A549 (cell line): ENCODE measurements at regions not wholly inside any gene's neighbourhood (a gene's known extent, or its start where the extent isn't known, plus 50 kb on each side); places are given as distances from the start of the nearest gene placed in this dataset.

Source experiments
- ATAC-seq, 2 experiments: fragments of 200-7000 bp in 1 of 2; fragments of >200 bp in 1 of 2; cut with Nextera tagmentation in 1 of 2; cut with Tn5 transposase in 1 of 2; 3 replicates each; pipeline versions ENCODE4 v1.8.0 to v1.9.1; 2018 to 2020; ENCODE audit warnings: mild to moderate bottlenecking in 1 of 2, moderate library complexity in 1 of 2
- CTCF ChIA-PET: fragments of 300-600 bp; sonication (Branson Sonifier 250); formaldehyde crosslinking; extraction: SDS; loops from one replicate; lab custom pipeline; 2021; ENCODE audit warnings: antibody characterized with exemption, inconsistent platforms; lab: Yijun Ruan, JAX
- POLR2A ChIA-PET: fragments of 350-600 bp; formaldehyde crosslinking; extraction: SDS; loops from one replicate; lab custom pipeline; 2021; ENCODE audit warnings: antibody characterized with exemption, inconsistent platforms; lab: Yijun Ruan, JAX
- DNase-seq, 2 experiments: peaks; one replicate each; pipeline versions ENCODE4 v3.0.0 to v3.0.0-alpha.2; 2011 to 2016; ENCODE audit warnings: low read depth in 1 of 2, low spot score in 1 of 2
- FAIRE-seq: peaks from 2 replicates; lab custom pipeline; 2011; peaks lifted over from hg19 to GRCh38; lab: Jason Lieb, UNC
- H3K27ac ChIP-seq, 2 experiments: fragments of >200 bp; sonication (Bioruptor Twin); formaldehyde crosslinking; 3 replicates each; pipeline ENCODE4 v1.5.1; 2016 to 2017
- H3K4me1 ChIP-seq: fragments of >200 bp; sonication (Bioruptor Twin); formaldehyde crosslinking; 3 replicates; pipeline ENCODE4 v1.6.1; 2016
- H3K4me2 ChIP-seq: fragments of >200 bp; sonication (Bioruptor Twin); formaldehyde crosslinking; 3 replicates; pipeline ENCODE4 v1.6.1; 2016
- H3K4me3 ChIP-seq: fragments of >200 bp; sonication (Bioruptor Twin); formaldehyde crosslinking; 3 replicates; pipeline ENCODE4 v1.5.1; 2016
- H3K9me3 ChIP-seq: fragments of >200 bp; sonication (Bioruptor Twin); formaldehyde crosslinking; 3 replicates; pipeline ENCODE4 v1.6.1; 2016
- ATOH8 ChIP-seq: fragments of 250-450 bp; sonication (Bioruptor Pico); IDR thresholded peaks from 2 replicates; pipeline ENCODE4 v1.5.0; 2020; ENCODE audit warnings: low read depth, mild to moderate bottlenecking, moderate library complexity
- BHLHE40 ChIP-seq: IDR thresholded peaks from 2 replicates; pipeline ENCODE4 v1.6.1; 2012; ENCODE audit warnings: low read depth, low read length, inconsistent platforms
- CBX2 ChIP-seq: fragments of 200-600 bp; sonication (generic); IDR thresholded peaks from 2 replicates; pipeline ENCODE4 v1.6.1; 2016; ENCODE audit warnings: low read depth, mild to moderate bottlenecking, borderline replicate concordance
- CHD2 ChIP-seq: fragments of 150-350 bp; IDR thresholded peaks from 2 replicates; pipeline ENCODE4 v1.6.1; 2014; ENCODE audit warnings: low read length; ENCODE audit not compliant: partially characterized antibody
- E2F6 ChIP-seq: IDR thresholded peaks from 2 replicates; pipeline ENCODE4 v1.6.1; 2012; ENCODE audit warnings: low read depth, borderline replicate concordance
- EHF ChIP-seq: fragments of 250-450 bp; sonication (Bioruptor Pico); IDR thresholded peaks from 2 replicates; pipeline ENCODE4 v1.5.0; 2020; ENCODE audit warnings: mild to moderate bottlenecking
- EHMT2 ChIP-seq: fragments of 200-600 bp; sonication (generic); IDR thresholded peaks from 2 replicates; pipeline ENCODE4 v1.6.1; 2016; ENCODE audit warnings: antibody characterized with exemption, low read depth, mild to moderate bottlenecking, moderate library complexity
- ELK1 ChIP-seq: fragments of 150-350 bp; IDR thresholded peaks from 2 replicates; pipeline ENCODE4 v1.6.1; 2014; ENCODE audit warnings: low read depth, mild to moderate bottlenecking, low read length
- EP300 ChIP-seq, 2 experiments: fragments of >200 bp; sonication (Bioruptor Twin); formaldehyde crosslinking; IDR thresholded peaks; 2 replicates in 1 of 2; 3 replicates in 1 of 2; pipeline ENCODE4 v1.6.1; 2016 to 2017
- FOSL2 ChIP-seq, 2 experiments: fragments of 450-650 bp in 1 of 2; fragments of >200 bp in 1 of 2; sonication (Bioruptor Twin) in 1 of 2; formaldehyde crosslinking; IDR thresholded peaks; 2 replicates each; pipeline versions ENCODE4 v1.5.0 to v1.6.1; 2016 to 2020; ENCODE audit warnings: mild to moderate bottlenecking in 1 of 2, moderate library complexity in 1 of 2
- FOXS1 ChIP-seq: fragments of 250-450 bp; sonication (Bioruptor Pico); IDR thresholded peaks from 2 replicates; pipeline ENCODE4 v1.5.0; 2020; ENCODE audit warnings: mild to moderate bottlenecking, moderate library complexity
- JUN ChIP-seq, 2 experiments: fragments of >200 bp; sonication (Bioruptor Twin); formaldehyde crosslinking; IDR thresholded peaks; 2 replicates in 1 of 2; 3 replicates in 1 of 2; pipeline ENCODE4 v1.6.1; 2016 to 2017
- MYC ChIP-seq: IDR thresholded peaks from 2 replicates; pipeline ENCODE4 v1.6.1; 2012; ENCODE audit warnings: mild to moderate bottlenecking, inconsistent platforms, low read length, improper control_type of control experiment, borderline replicate concordance
- NFE2L2 ChIP-seq: fragments of 150-350 bp; conservative IDR thresholded peaks from 2 replicates; pipeline ENCODE4 v1.6.1; 2014; ENCODE audit warnings: low read length
- NR3C1 ChIP-seq: fragments of >200 bp; sonication (Bioruptor Twin); formaldehyde crosslinking; IDR thresholded peaks from 3 replicates; pipeline ENCODE4 v1.6.1; 2017
- POLR2AphosphoS2 ChIP-seq: conservative IDR thresholded peaks from 2 replicates; pipeline ENCODE4 v1.6.1; 2012; ENCODE audit warnings: low read length, improper control_type of control experiment, inconsistent platforms
- RCOR1 ChIP-seq: fragments of 150-350 bp; IDR thresholded peaks from 2 replicates; pipeline ENCODE4 v1.6.1; 2014; ENCODE audit warnings: antibody characterized with exemption, low read length, low read depth
- RFX5 ChIP-seq: fragments of 450-650 bp; IDR thresholded peaks from 2 replicates; pipeline ENCODE4 v1.7.1; 2014; ENCODE audit warnings: antibody characterized with exemption, mild to moderate bottlenecking, moderate library complexity
- SREBF2 ChIP-seq: fragments of 450-650 bp; IDR thresholded peaks from 2 replicates; pipeline ENCODE4 v1.6.1; 2014; ENCODE audit warnings: mild to moderate bottlenecking, moderate library complexity
- ZC3H11A ChIP-seq: fragments of 450-650 bp; IDR thresholded peaks from 2 replicates; pipeline ENCODE4 v1.6.1; 2014; ENCODE audit warnings: antibody characterized with exemption, mild to moderate bottlenecking
- ZFP36 ChIP-seq: fragments of 450-650 bp; IDR thresholded peaks from 2 replicates; pipeline ENCODE4 v1.6.1; 2014; ENCODE audit warnings: borderline replicate concordance; ENCODE audit not compliant: partially characterized antibody
- WGBS: methylation state at CpG from one replicate; pipeline ENCODE4 v1.1.6; 2017; ENCODE audit errors: missing lambda C conversion rate; 5-methylcytosine and 5-hydroxymethylcytosine counted together
- TF ChIP-seq, protein P1 (sequence below): fragments of 200-600 bp; sonication (generic); IDR thresholded peaks from 2 replicates; pipeline ENCODE4 v1.6.1; 2016; ENCODE audit warnings: antibody characterized with exemption, mild to moderate bottlenecking, moderate library complexity
- TF ChIP-seq, protein P2 (sequence below): fragments of 450-650 bp; IDR thresholded peaks from 2 replicates; pipeline ENCODE4 v1.6.1; 2014; ENCODE audit warnings: antibody characterized with exemption
- TF ChIP-seq, protein P3 (sequence below): fragments of >200 bp; sonication (Bioruptor Twin); formaldehyde crosslinking; IDR thresholded peaks from 3 replicates; pipeline ENCODE4 v1.5.1; 2016

DNA sequence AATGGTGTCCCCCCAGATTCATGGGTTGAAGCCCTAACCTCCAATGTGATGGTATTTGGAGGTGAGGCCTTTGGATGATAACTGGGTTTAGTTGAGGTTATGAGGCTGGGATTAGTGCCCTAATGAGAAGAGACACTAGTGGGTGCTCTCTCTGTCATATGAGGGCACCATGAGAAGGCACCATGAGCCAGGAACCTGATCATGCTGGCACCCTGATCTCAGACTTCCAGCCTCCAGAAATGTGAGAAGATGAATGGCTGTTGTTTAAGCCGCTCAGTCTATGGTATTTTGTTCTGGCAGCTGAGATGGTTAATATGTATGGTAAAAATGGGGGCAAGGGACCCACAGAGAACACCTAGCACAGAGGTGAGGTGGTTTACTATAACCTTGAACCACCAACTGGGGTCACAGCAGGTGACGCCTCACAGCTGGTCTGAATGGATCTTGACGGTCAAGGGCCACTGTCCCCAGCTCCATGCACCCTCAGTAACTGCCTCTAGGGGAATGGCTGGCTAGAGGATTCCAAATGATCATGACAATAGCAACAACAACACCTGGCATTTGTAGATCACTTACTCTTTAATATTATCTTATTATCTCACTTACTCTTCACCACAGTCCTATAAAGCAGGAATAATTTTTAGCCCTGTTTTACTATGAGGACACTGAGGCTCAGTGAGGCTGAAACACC, 57.1 kb downstream of the FOXI1 start:
- ChIA-PET CTCF (no interaction called here), POLR2A (no interaction called here)
- no peak overlapping the region for H3K27ac ChIP-seq
- ATAC-seq (no peak; a peak in 1 of 6 replicates), FAIRE-seq (no peak), DNase-seq (no peak)
- no peak overlapping the region for H3K4me3 ChIP-seq
- H3K4me2 ChIP-seq, result no peak overlapping the region
- peaks cover 8% of the 10 kb centered on the region; the same call in 1 of the 3 replicates for H3K4me1 ChIP-seq
- H3K9me3 ChIP-seq, result no peaks in the 10 kb centered on the region
- TF ChIP-seq, protein P1, sequence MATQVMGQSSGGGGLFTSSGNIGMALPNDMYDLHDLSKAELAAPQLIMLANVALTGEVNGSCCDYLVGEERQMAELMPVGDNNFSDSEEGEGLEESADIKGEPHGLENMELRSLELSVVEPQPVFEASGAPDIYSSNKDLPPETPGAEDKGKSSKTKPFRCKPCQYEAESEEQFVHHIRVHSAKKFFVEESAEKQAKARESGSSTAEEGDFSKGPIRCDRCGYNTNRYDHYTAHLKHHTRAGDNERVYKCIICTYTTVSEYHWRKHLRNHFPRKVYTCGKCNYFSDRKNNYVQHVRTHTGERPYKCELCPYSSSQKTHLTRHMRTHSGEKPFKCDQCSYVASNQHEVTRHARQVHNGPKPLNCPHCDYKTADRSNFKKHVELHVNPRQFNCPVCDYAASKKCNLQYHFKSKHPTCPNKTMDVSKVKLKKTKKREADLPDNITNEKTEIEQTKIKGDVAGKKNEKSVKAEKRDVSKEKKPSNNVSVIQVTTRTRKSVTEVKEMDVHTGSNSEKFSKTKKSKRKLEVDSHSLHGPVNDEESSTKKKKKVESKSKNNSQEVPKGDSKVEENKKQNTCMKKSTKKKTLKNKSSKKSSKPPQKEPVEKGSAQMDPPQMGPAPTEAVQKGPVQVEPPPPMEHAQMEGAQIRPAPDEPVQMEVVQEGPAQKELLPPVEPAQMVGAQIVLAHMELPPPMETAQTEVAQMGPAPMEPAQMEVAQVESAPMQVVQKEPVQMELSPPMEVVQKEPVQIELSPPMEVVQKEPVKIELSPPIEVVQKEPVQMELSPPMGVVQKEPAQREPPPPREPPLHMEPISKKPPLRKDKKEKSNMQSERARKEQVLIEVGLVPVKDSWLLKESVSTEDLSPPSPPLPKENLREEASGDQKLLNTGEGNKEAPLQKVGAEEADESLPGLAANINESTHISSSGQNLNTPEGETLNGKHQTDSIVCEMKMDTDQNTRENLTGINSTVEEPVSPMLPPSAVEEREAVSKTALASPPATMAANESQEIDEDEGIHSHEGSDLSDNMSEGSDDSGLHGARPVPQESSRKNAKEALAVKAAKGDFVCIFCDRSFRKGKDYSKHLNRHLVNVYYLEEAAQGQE, result no peak
- TF ChIP-seq MYC (no peak), RFX5 (no peak)
- TF ChIP-seq, protein P2, sequence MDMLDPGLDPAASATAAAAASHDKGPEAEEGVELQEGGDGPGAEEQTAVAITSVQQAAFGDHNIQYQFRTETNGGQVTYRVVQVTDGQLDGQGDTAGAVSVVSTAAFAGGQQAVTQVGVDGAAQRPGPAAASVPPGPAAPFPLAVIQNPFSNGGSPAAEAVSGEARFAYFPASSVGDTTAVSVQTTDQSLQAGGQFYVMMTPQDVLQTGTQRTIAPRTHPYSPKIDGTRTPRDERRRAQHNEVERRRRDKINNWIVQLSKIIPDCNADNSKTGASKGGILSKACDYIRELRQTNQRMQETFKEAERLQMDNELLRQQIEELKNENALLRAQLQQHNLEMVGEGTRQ, result no peak
- 98% methylated on average over 3 of the region's 3 CpGs for whole genome bisulfite sequencing

- no peak for TF ChIP-seq FOXS1 (CRISPR knock-in tag)
- TF ChIP-seq ZC3H11A, result no peak
- no peak for TF ChIP-seq CHD2
- no peak for TF ChIP-seq EP300 (IDR thresholded peaks at IDR 0.05)
- no peak for TF ChIP-seq ATOH8 (CRISPR knock-in tag)
- TF ChIP-seq FOSL2 (IDR thresholded peaks at IDR 0.05), result no peak
- no peak for TF ChIP-seq FOSL2 (CRISPR knock-in tag; IDR thresholded peaks at IDR 0.05)
- TF ChIP-seq CBX2, result no peak
- TF ChIP-seq ELK1, result no peak
- Histone ChIP-seq H3K4me2 (no peak overlapping the region), H3K9me3 (no peaks in the 10 kb centered on the region), H3K4me3 (no peak overlapping the region), H3K27ac (no peak overlapping the region), H3K4me1 (peaks cover 3% of the 10 kb centered on the region; the same call in 1 of the 3 replicates)
- CTCF ChIA-PET, result interaction anchor here (0.9 kb wide), 1 partner anchor 63 kb away, joined by 3 read pairs; no protein-coding TSS in a partner anchor
- FAIRE-seq, result no peak
- no peak for DNase-seq
- ATAC-seq, result no peak
- WGBS, result 77% methylated on average over 5 of the region's 5 CpGs
- POLR2A ChIA-PET, result no interaction called here
These were observed 58.4 kb downstream of the FOXI1 start for GRCh38 chr5:170164087-170164486.

DNA sequence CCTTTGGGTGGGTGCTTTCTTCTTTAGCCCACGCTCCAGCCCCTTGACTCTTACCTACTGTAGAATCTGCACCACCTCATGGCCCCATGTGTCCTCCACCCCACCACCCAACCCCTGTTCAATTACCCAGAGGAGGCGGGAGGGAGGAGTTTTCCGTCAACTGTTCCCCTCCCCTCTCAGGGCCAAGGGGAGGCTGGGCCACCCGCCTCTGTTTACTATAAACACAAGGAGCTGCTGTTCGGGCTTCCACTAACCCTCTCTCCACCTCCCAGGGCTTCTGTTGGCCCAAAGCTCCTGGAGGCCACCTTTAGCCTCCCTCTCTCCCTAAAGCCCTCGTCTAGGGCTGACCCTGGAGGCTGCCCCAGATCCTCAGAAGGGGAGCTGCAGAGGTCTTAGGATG, 59.2 kb downstream of the FOXI1 start:
- H3K4me1 ChIP-seq, result no peaks in the 10 kb centered on the region
- no peak overlapping the region for H3K4me2 ChIP-seq
- DNase-seq (no peak), ATAC-seq (no peak), FAIRE-seq (no peak)
- WGBS, result 82% methylated on average over 6 of the region's 6 CpGs
- ChIA-PET CTCF (interaction anchor here (0.9 to 5.0 kb wide), 3 partner anchors 19 to 64 kb away, joined by 3 to 32 read pairs (median 3); no protein-coding TSS in a partner anchor), POLR2A (no interaction called here)
- H3K4me3 ChIP-seq, result no peak overlapping the region
- H3K27ac ChIP-seq, result no peak overlapping the region
- H3K9me3 ChIP-seq, result no peaks in the 10 kb centered on the region
- no peak for TF ChIP-seq MYC
- no peak for TF ChIP-seq E2F6
- TF ChIP-seq FOXS1 (CRISPR knock-in tag), result no peak
- TF ChIP-seq JUN (IDR thresholded peaks at IDR 0.05), result no peak
- no peak for TF ChIP-seq BHLHE40
- no peak for TF ChIP-seq ZFP36
- TF ChIP-seq NR3C1, result no peak
- no peak for TF ChIP-seq POLR2AphosphoS2
- TF ChIP-seq RCOR1, result no peak
- TF ChIP-seq EHMT2, result no peak
- TF ChIP-seq EHF (CRISPR knock-in tag), result no peak
- TF ChIP-seq, protein P3, sequence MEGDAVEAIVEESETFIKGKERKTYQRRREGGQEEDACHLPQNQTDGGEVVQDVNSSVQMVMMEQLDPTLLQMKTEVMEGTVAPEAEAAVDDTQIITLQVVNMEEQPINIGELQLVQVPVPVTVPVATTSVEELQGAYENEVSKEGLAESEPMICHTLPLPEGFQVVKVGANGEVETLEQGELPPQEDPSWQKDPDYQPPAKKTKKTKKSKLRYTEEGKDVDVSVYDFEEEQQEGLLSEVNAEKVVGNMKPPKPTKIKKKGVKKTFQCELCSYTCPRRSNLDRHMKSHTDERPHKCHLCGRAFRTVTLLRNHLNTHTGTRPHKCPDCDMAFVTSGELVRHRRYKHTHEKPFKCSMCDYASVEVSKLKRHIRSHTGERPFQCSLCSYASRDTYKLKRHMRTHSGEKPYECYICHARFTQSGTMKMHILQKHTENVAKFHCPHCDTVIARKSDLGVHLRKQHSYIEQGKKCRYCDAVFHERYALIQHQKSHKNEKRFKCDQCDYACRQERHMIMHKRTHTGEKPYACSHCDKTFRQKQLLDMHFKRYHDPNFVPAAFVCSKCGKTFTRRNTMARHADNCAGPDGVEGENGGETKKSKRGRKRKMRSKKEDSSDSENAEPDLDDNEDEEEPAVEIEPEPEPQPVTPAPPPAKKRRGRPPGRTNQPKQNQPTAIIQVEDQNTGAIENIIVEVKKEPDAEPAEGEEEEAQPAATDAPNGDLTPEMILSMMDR, result no peak
- TF ChIP-seq SREBF2, result no peak
- no peak for TF ChIP-seq NFE2L2
